HG02973 (cell line): ENCODE measurements at regions not wholly inside any gene's neighbourhood (a gene's known extent, or its start where the extent isn't known, plus 50 kb on each side); places are given as distances from the start of the nearest gene placed in this dataset.
"Not testable (repeated sequence)": the region's sequence is repeated elsewhere in the genome, so short reads cannot be mapped to it uniquely, and the experiment has no call there.

Source experiments
- ATAC-seq: cut with Tn5 transposase; IDR thresholded peaks from one replicate; pipeline ENCODE4 v1.9.1; 2021; ENCODE audit warnings: moderate library complexity; ENCODE audit not compliant: unreplicated experiment

- no peak for ATAC-seq
These were observed 118.8 kb downstream of the SKIDA1 start for GRCh38 chr10:21406595-21407193.

DNA sequence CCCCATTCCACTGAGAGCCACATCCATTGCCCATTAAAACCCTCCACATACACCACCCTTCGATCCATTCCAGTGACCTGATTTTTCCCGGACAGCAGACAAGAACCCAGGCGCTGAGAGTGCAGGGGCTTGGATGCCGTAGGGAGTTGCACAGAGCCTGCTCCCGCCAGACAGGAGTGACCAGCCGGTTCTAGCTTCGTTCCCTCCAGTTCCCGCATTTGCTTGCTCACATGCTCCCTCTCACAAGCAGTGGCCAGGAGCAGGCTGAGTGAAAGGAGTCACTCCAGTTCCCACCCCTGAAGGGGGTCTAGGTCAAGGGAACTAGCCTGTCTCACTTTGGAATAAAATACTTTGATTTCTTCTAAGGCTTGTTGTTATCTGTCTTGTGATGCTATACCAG, 119.5 kb downstream of the SKIDA1 start:
- no peak for ATAC-seq

- no peak for ATAC-seq
These were observed 122.0 kb downstream of the SKIDA1 start for GRCh38 chr10:21403256-21404015.

GRCh38 chr10:21402606-21403083, 122.8 kb downstream of the SKIDA1 start:
- no peak for ATAC-seq

- no peak for ATAC-seq
These were observed 124.3 kb downstream of the SKIDA1 start for GRCh38 chr10:21401196-21401595.

DNA sequence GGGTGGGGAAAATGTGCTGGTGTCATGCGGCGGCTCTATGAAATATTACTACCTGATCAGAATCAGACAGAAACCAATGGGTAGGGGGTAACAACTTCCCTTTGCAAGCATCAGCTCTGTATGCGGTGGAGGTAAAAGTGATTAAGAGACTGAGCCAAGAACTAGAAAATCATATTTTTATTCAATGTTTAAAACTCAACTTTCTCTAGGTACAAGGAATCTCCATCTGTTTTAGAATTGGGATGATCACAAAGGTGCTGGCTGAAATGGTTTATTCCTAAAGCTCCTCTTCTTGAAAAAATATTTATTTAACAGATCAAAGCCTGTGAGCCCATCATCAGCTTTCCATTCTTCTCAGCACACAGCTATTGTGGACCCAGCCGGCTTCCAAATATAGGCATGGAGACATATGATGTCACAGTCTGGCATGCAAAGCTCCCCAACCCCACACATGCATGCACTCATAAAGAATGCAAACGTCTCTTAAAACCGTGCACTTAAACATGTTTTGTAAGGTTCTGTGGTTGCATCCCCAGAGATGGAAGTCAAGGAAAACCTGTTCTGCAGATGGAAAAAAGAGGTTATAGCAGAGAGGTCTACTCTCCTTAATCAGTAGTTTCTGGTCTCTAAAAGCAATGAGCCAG, 126.0 kb downstream of the SKIDA1 start:
- ATAC-seq: no peak

GRCh38 chr10:21398563-21399231, 126.8 kb downstream of the SKIDA1 start:
- ATAC-seq: no peak

- no peak for ATAC-seq
These were observed 128.6 kb downstream of the SKIDA1 start for GRCh38 chr10:21396889-21397288.

DNA sequence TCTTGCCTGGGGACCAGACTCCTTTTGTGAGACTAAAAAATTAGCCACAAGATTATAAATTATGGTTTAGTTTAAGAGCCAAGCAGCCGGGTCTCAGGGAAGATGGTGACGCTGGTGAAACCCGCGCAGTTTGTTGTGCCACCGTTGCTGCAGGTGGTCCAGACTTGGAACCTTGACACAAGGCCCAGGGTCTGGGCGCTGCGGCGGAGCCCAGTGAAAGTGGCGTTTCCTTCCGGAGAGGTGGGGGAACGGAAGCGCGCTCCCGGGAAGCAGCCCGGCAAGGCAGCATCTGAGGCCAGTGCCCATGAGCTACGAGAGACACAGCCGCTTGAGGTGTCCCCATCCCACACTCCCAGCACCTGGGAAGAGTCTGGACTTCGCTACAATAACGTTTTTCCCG, 131.6 kb downstream of the SKIDA1 start:
- ATAC-seq: no peak

DNA sequence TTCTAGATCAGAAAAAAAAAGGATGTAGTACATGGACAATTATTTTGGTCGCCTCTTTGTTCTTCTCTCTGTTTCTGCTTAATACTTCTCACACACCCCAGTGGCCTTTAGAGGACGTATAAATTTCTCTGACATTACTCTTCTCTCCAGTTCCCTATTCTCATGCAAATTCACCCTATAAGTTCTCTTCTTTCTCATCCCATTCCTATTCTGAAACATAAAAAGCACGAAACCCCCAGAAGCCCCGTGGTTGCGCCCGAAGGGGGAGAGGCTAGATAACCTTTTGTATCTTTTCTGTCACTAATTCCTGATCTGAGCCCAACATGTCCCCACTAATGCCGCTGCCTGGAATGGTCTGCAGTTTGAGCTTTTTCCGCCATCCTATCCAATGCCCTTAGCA, 136.9 kb downstream of the SKIDA1 start:
- no peak for ATAC-seq

DNA sequence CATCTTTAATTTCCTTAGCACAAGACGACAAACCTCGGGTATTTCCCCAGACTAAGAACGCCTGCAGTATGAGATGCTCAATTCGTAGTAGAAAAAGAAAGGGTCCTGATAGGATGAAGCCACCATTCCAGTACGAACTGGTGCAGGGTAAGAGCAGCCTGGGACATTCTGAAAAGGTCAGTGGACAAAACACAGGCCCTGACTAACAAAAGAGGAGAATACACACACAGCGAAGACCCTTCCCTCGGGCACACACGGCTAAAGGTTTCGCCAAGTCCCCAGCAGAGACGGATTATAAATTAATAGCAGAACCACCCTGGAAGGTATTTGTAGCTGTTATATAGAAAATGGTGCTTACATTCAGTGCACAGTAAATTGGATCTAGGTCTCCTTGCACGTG, 137.6 kb downstream of the SKIDA1 start:
- no peak for ATAC-seq

- no peak for ATAC-seq
These were observed 139.4 kb downstream of the SKIDA1 start for GRCh38 chr10:21385996-21386585.

GRCh38 chr10:21385536-21385935, 139.9 kb downstream of the SKIDA1 start:
- ATAC-seq: no peak

- ATAC-seq: no peak
These were observed 146.3 kb downstream of the SKIDA1 start for GRCh38 chr10:21379143-21379542.

- not testable (repeated sequence) for ATAC-seq
These were observed 150.2 kb downstream of the SKIDA1 start for GRCh38 chr10:21375274-21375673.

DNA sequence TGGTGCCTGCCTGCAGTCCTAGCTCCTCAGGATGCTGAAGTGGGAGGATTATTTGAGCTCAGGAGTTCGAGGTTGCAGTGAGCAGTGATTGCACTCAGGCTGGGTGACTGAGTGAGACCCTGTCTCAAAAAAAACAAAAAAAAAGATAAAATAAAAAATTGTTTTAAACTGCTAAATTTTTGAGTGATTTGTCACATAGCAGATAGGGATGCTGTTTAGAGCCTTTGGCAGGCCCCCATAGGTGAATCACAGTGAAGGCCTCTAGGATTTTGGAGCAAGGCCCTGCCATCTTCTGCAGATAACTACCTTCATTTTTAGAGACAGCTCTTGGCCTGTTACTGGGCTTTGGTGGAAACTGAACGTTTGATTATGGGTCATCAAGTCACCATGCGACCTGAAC, 151.6 kb downstream of the SKIDA1 start:
- not testable (repeated sequence) for ATAC-seq

DNA sequence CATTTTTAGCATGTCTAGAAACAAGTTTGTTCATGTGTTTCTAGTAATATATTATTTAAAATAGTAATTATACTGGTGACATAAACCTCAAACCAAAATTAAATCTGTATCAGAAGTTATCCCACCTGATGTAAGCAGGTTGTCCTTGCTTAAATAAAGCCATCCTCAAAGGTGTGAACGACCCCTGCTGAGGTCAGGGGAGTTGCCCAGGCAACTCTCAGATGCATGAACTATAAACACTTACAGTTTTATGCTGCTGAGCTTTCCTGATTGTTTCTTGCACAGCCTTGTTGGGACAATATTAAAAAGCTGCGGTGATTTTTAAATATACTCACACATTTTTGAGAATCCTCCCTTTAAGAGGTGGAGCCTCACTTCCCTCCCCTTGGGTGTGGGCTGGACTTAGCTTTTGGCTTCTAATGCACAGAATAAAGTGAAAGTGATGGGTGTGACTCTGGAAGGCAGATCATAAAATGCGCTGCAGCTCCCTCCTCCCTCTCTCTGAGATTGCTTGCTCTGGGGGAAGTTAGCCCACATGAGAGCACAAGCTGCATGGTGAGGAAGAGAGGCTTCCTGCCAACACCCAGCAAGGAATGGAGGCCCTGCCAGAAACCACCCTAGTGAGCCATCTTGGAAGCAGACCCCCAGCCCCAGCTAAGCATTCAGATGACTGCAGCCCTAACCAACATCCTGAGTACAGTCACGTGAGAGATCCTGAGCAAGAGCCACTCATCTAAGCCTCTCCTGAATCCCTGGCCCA, 152.7 kb downstream of the SKIDA1 start:
- ATAC-seq: peak; percentile 79

DNA sequence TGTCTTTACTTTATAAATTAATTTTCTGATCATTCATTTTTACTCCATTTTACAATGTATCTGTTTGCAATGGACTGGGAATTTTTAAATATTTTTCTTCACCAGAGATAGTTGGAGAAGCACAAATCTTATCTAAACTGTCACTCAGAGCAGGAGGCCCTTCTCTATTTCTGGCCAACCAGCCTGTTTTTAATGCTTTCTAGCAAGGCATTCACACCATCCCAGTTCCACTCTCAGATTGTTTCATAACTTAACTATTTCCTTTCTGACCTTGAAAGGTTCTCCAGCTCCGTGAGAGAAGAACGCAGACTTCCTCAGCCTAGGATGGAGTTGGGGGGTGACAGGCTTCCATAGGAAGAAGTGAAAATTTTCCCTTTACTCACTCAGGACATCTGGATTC, 155.8 kb downstream of the SKIDA1 start:
- no peak for ATAC-seq

GRCh38 chr10:21368728-21369425, 156.6 kb downstream of the SKIDA1 start:
- no peak for ATAC-seq
